ENCODE measurements at regions not wholly inside any gene's neighbourhood (a gene's known extent, or its start where the extent isn't known, plus 50 kb on each side); places are given as distances from the start of the nearest gene placed in this dataset.
A peak's percentile ranks its signal among the peaks of the same experiment; 100 is the strongest.
"Not testable (repeated sequence)": the region's sequence is repeated elsewhere in the genome, so short reads cannot be mapped to it uniquely, and the experiment has no call there.

DNA sequence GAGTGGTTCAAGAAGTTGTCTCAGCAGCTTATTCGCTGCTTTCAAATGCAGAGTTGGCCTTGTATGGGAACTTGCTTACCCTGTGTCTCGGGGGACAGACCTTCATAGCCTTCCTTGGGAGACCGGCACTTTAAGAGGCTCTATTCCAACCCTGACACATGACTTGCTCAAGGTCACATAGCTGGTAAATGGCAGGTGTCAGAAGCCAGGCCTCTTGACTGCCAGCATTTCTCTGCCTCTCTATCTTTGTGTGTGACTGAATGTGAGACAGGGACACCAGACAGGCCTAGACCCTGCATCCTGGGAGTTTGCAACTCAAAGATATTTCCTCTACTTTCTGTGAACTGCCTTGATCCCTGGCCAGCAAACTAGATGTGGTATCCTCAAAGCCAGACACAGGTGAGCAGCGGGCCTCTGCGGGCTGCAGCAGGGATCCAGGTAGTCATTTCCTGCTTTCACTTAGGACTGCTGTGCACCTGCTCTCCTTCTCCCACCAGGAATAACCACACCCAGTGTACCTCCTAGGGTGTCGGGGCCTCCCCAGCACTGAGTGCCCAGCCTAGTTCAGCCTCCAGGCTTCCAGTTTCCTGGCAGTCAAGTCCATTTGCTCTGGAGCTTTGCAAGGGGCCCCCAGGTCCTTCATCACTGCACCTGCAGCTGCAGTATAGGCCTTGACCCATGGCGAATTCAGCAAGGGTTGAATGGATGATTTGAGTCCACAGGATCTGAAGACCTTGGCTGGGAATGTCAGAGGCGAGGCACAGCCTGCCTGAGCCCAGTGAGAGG lies 116.6 kb upstream of the TNRC6C start:
- no peak for DNase-seq
- H3K27me3 ChIP-seq (replicated peaks in 1 of 2; ENCODE audit: control insufficient read depth in 2 of 2, extremely low read depth in 1 of 2, insufficient read depth in 2 of 2, low read length in 1 of 2): no peaks in the 10 kb centered on the region
- peaks cover 15 to 60% of the 10 kb centered on the region in 2 experiments for H3K4me1 ChIP-seq (ENCODE audit: control insufficient read depth in 1 of 2, extremely low read depth in 1 of 2, insufficient read depth in 2 of 2, low read length in 2 of 2)
- CTCF ChIA-PET: interaction anchor here in 1 of 2 donors (0.6 kb wide), 1 partner anchor 263 kb away, joined by 3 read pairs; no protein-coding TSS in a partner anchor
- Mint-ChIP-seq H3K36me3 (no peaks in the 10 kb centered on the region), H3K4me3 (peak overlapping the region in 1 of 3 donors; percentile 56), H3K27ac (peak overlapping the region; percentile 44 to 74), H3K9me3 (no peaks in the 10 kb centered on the region), H3K4me1 (peaks cover 45 to 66% (median 53%) of the 10 kb centered on the region in 3 donors), H3K27me3 (no peaks in the 10 kb centered on the region)
- no peak overlapping the region for H3K4me3 ChIP-seq (ENCODE audit: control insufficient read depth in 1 of 2, extremely low read depth in 1 of 2, low read length in 1 of 2)
- H3K36me3 ChIP-seq (ENCODE audit: control insufficient read depth in 2 of 2, extremely low read depth in 1 of 2, insufficient read depth in 1 of 2, low read length in 1 of 2): no peaks in the 10 kb centered on the region
- ATAC-seq (replicated peaks in 1 of 4): no peak
- POLR2A ChIA-PET: no interaction called here
- H3K9me3 ChIP-seq: no peaks in the 10 kb centered on the region
- H3K27ac ChIP-seq (ENCODE audit: low read length): no peak overlapping the region
- 79% methylated on average over 8 of the region's 8 CpGs for WGBS (ENCODE audit: insufficient coverage)

GRCh38 chr17:77842528-77843147 lies 115.9 kb upstream of the TNRC6C start:
- WGBS (ENCODE audit: insufficient coverage): 85% methylated on average over 6 of the region's 10 CpGs
- H3K4me3 ChIP-seq (ENCODE audit: control insufficient read depth in 1 of 2, extremely low read depth in 1 of 2, low read length in 1 of 2): no peak overlapping the region
- Mint-ChIP-seq H3K4me1 (peaks cover 45 to 72% (median 51%) of the 10 kb centered on the region in 3 donors), H3K27me3 (no peaks in the 10 kb centered on the region), H3K36me3 (no peaks in the 10 kb centered on the region), H3K27ac (peak overlapping the region; percentile 87 to 90), H3K4me3 (peak overlapping the region in 1 of 3 donors; percentile 56), H3K9me3 (no peaks in the 10 kb centered on the region)
- no peak for ATAC-seq (replicated peaks in 1 of 4)
- no peaks in the 10 kb centered on the region for H3K36me3 ChIP-seq (ENCODE audit: control insufficient read depth in 2 of 2, extremely low read depth in 1 of 2, insufficient read depth in 1 of 2, low read length in 1 of 2)
- H3K27ac ChIP-seq (ENCODE audit: low read length): no peak overlapping the region
- ChIA-PET POLR2A (interaction anchor here in 1 of 2 donors (0.6 kb wide), 1 partner anchor 851 kb away, joined by 3 read pairs; no protein-coding TSS in a partner anchor), CTCF (no interaction called here)
- H3K27me3 ChIP-seq (replicated peaks in 1 of 2; ENCODE audit: control insufficient read depth in 2 of 2, extremely low read depth in 1 of 2, insufficient read depth in 2 of 2, low read length in 1 of 2): no peaks in the 10 kb centered on the region
- DNase-seq: no peak
- H3K4me1 ChIP-seq (ENCODE audit: control insufficient read depth in 1 of 2, extremely low read depth in 1 of 2, insufficient read depth in 2 of 2, low read length in 2 of 2): peaks cover 18 to 63% of the 10 kb centered on the region in 2 experiments
- H3K9me3 ChIP-seq: no peaks in the 10 kb centered on the region

DNA sequence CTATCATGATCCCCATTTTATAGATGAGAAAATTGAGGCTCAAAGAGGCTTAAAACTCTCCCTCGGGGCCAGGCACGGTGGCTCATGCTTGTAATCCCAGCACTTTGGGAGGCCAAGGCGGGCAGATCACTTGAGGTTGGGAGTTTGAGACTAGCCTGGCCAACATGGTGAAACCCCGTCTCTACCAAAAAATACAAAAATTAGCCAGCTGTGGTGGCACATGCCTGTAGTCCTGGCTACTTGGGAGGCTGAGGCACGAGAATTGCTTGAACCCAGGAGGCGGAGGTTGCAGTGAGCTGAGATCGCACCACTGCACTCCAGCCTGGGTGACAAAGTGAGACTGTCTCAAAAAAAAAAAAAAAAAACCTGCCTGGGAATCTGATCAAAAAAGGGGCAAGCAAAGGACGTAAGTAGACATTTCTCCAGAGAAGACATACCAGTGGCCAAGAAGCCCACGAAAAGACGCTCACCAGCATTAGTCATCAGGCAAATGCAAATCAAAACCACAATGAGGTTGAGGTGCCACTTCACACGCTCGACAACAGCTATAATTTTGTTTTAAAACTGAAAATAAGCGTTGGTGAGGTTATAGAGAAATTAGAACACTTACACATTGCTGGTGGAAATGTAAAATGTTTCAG lies 115.1 kb upstream of the TNRC6C start:
- H3K27ac Mint-ChIP-seq: peak overlapping the region; percentile 87 to 90
- ChIA-PET POLR2A (interaction anchor here (0.6 to 1.4 kb wide), 11 partner anchors 9 to 1869 kb away, joined by 3 to 16 read pairs (median 4); partner anchors contain the start of gene TNRC6C (in 2 of the 2)), CTCF (interaction anchor here in 1 of 2 donors (0.6 to 1.5 kb wide), 7 partner anchors 9 to 1078 kb away, joined by 3 to 6 read pairs (median 3); no protein-coding TSS in a partner anchor)
- WGBS (ENCODE audit: insufficient coverage): 18% methylated on average over 6 of the region's 13 CpGs
- Histone ChIP-seq H3K27ac (ENCODE audit: low read length) (peak overlapping the region; percentile 72), H3K4me1 (ENCODE audit: control insufficient read depth in 1 of 2, extremely low read depth in 1 of 2, insufficient read depth in 2 of 2, low read length in 2 of 2) (peaks cover 18 to 64% of the 10 kb centered on the region in 2 experiments)
- peak overlapping the region; percentile 17 to 56 (median 28) for H3K4me3 Mint-ChIP-seq
- ATAC-seq (replicated peaks in 1 of 4) (peak; percentile 82 to 91 (median 90)), DNase-seq (peak; percentile 29 to 92 (median 64))
- H3K9me3 ChIP-seq; H3K4me3 ChIP-seq (ENCODE audit: control insufficient read depth in 1 of 2, extremely low read depth in 1 of 2, low read length in 1 of 2); H3K27me3 Mint-ChIP-seq; H3K36me3 Mint-ChIP-seq; H3K27me3 ChIP-seq (replicated peaks in 1 of 2; ENCODE audit: control insufficient read depth in 2 of 2, extremely low read depth in 1 of 2, insufficient read depth in 2 of 2, low read length in 1 of 2); H3K36me3 ChIP-seq (ENCODE audit: control insufficient read depth in 2 of 2, extremely low read depth in 1 of 2, insufficient read depth in 1 of 2, low read length in 1 of 2); H3K9me3 Mint-ChIP-seq: not testable (repeated sequence)
- peaks cover 45 to 74% (median 48%) of the 10 kb centered on the region in 3 donors for H3K4me1 Mint-ChIP-seq

DNA sequence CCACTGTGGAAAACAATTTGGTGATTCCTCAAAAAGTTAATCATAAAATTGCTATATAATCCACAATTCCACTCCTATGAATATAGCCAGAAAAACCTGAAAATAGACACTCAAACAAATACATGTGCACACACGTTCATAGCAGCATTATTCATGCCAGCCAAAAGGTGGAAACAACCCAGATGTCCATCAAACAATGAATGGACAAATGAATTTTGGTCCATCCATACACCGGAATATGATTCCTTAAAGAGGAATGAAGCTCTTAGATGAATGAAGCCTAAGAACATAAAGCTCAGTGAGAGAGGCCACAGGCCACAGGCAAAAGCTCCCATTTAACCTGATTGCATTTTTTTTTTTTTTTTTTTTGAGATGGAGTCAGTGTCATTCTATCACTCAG lies 114.6 kb upstream of the TNRC6C start:
- H3K4me1 ChIP-seq (ENCODE audit: control insufficient read depth in 1 of 2, extremely low read depth in 1 of 2, insufficient read depth in 2 of 2, low read length in 2 of 2): peaks cover 18 to 64% of the 10 kb centered on the region in 2 experiments
- Mint-ChIP-seq H3K27ac (peak overlapping the region; percentile 87 to 90), H3K9me3 (no peaks in the 10 kb centered on the region), H3K27me3 (no peaks in the 10 kb centered on the region), H3K4me3 (peak overlapping the region; percentile 17 to 56 (median 28)), H3K4me1 (peaks cover 44 to 70% (median 45%) of the 10 kb centered on the region in 3 donors), H3K36me3 (no peaks in the 10 kb centered on the region)
- DNase-seq (peak in 1 of 35 experiments; percentile 37), ATAC-seq (replicated peaks in 1 of 4) (peak in 2 of 4 experiments; percentile 2 to 15)
- no peaks in the 10 kb centered on the region for H3K27me3 ChIP-seq (replicated peaks in 1 of 2; ENCODE audit: control insufficient read depth in 2 of 2, extremely low read depth in 1 of 2, insufficient read depth in 2 of 2, low read length in 1 of 2)
- H3K27ac ChIP-seq (ENCODE audit: low read length): peak overlapping the region; percentile 72
- WGBS (ENCODE audit: insufficient coverage): no CpG with 5 or more reads among the region's 2 CpGs
- H3K9me3 ChIP-seq: no peaks in the 10 kb centered on the region
- CTCF ChIA-PET: interaction anchor here in 1 of 2 donors (0.6 to 1.5 kb wide), 7 partner anchors 9 to 1079 kb away, joined by 3 to 6 read pairs (median 3); partner anchors contain the start of gene TNRC6C
- H3K36me3 ChIP-seq (ENCODE audit: control insufficient read depth in 2 of 2, extremely low read depth in 1 of 2, insufficient read depth in 1 of 2, low read length in 1 of 2): no peaks in the 10 kb centered on the region
- H3K4me3 ChIP-seq (ENCODE audit: control insufficient read depth in 1 of 2, extremely low read depth in 1 of 2, low read length in 1 of 2): no peak overlapping the region
- POLR2A ChIA-PET: interaction anchor here (0.6 to 1.4 kb wide), 10 partner anchors 10 to 1870 kb away, joined by 3 to 16 read pairs (median 6); partner anchors contain the start of gene TNRC6C (in 2 of the 2)

DNA sequence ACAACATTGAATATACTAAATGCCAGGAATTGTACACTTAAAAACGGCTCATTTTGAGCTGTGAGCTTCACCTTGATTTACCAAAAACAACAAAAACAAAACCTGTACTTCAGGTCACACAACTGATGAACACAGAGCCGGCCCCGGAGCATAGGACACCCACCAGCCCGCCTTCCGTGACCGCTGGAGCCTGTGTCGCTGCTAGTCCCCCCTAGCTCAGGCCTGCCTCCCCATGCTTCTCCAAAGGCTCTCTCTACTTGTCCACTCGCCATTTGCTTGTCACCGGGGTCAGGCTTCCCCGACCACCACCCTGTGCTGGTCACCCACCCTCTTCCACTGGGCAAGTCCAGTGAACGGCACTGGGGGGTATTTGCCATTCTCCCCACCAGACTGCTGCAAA lies 113.8 kb upstream of the TNRC6C start:
- Mint-ChIP-seq H3K27ac (peak overlapping the region; percentile 87 to 90), H3K4me3 (peak overlapping the region in 1 of 3 donors; percentile 56), H3K4me1 (peaks cover 41 to 64% (median 41%) of the 10 kb centered on the region in 3 donors), H3K27me3 (no peaks in the 10 kb centered on the region), H3K36me3 (no peaks in the 10 kb centered on the region), H3K9me3 (no peaks in the 10 kb centered on the region)
- POLR2A ChIA-PET: interaction anchor here in 1 of 2 donors (1.4 kb wide), 1 partner anchor 114 kb away, joined by 16 read pairs; the partner anchor contains the start of gene TNRC6C
- DNase-seq (no peak), ATAC-seq (replicated peaks in 1 of 4) (no peak)
- Histone ChIP-seq H3K27ac (ENCODE audit: low read length) (peak overlapping the region; percentile 72), H3K4me1 (ENCODE audit: control insufficient read depth in 1 of 2, extremely low read depth in 1 of 2, insufficient read depth in 2 of 2, low read length in 2 of 2) (peaks cover 18 to 64% of the 10 kb centered on the region in 2 experiments), H3K9me3 (no peaks in the 10 kb centered on the region), H3K27me3 (replicated peaks in 1 of 2; ENCODE audit: control insufficient read depth in 2 of 2, extremely low read depth in 1 of 2, insufficient read depth in 2 of 2, low read length in 1 of 2) (no peaks in the 10 kb centered on the region), H3K36me3 (ENCODE audit: control insufficient read depth in 2 of 2, extremely low read depth in 1 of 2, insufficient read depth in 1 of 2, low read length in 1 of 2) (no peaks in the 10 kb centered on the region), H3K4me3 (ENCODE audit: control insufficient read depth in 1 of 2, extremely low read depth in 1 of 2, low read length in 1 of 2) (no peak overlapping the region)
- 96% methylated on average over 7 of the region's 11 CpGs for WGBS (ENCODE audit: insufficient coverage)
- CTCF ChIA-PET: interaction anchor here in 1 of 2 donors (0.6 to 1.5 kb wide), 2 partner anchors 10 to 114 kb away, joined by 3 to 4 read pairs; partner anchors contain the start of gene TNRC6C
